Cerebellar nuclear complex (tissue), 1 donor: ENCODE measurements at regions not wholly inside any gene's neighbourhood (a gene's known extent, or its start where the extent isn't known, plus 50 kb on each side); places are given as distances from the start of the nearest gene placed in this dataset.

Experiments used
- DNase-seq, 2 experiments: peaks; one replicate each; lab custom pipeline; 2025; lab: John Stamatoyannopoulos, UW

DNA sequence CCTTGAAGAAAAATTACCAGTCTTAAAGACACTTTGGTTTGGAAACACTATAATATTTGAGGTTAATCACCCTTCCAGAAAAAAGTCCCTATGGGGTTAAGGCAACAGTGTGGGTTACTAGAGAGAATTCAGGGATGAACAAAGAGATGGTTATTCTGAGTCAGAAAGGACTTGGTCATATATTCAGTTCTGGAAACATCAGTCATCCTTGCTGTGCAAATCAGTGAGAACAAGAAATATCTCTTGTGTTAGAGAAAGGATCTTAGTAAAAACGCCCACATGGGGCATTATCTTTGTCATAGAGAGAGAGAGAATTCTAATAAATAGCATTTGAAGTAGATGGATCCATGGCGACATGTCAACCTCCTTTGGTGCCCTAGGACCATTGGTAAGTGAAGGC is 59.4 kb upstream of the E2F7 start:
- DNase-seq = no peak

DNA sequence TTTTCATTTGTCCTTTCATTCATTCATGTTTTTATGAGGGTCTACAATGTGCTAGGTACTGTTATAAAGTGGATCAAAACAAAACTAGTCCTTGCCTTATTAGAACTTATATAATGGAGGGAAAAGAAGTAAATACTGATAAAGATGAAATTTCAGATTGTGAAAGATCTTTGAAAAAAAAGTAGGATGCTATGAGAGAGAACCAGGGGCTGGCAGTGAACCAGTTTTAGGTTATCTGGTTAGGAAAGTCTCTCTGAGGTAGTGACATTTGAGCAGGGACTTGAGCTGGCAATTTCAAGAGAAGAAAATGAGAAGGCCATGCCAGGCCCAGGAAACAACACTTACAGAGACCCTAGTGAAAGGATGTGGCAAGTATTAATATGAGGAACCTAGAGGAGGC is 57.3 kb upstream of the E2F7 start:
- no peak for DNase-seq

DNA sequence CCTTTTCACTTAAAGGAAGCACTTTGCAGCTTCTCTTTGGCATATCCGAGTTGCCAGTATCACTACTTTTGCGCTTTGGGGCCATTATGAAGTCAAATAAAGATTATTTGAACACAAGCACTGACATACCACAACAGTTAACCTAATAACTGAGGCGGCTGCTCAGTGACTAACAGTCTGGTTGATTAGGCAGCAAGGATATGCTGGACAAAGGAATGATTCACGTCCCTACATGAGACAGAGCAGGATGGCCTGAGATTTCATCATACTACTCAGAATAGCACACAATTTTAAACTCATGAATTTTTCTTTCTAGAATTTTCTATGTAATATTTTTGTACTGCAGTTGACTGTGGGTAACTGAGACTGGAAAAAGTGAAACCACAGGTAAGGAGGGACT is 56.9 kb upstream of the E2F7 start:
- DNase-seq = no peak

DNA sequence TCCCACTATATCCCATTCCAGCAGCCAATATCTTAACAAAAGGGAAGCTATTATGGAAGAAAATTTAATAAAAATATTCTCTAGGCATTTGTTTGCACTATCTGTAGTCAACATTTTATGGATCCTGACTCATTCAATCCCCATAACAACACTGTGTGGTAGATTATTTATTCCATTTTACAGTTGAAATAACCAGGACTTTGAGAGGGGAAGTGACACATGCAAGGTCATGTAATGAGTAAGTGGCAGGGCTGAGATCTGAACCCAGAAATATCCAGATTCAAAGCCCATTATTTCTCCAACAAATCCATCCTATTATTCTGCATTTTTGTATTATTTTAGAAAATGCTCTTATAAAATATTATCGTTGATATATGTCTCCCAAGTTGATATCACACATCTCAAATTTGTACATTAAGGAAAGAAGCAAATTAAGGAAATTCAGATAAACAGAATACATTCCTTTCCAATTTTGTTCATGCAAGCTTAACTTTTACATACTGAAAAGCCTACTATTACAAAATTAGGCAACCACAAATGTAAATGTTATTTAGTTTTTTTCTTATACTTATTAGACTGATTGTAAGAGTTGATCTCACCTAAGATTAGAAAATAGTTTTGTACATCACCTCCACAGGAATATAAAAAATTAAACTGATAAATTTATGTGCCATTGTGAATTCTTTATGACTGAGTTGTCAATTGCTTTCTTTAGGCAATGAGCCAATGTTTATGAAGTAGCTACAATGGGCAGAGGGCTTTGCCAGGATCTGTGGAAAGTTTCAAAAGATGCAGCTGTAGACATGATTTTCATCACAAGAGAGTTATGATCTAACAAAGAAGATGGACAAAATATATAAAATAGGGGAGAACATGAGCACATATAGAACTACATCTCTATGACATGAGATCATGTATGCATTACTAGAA is 55.1 kb upstream of the E2F7 start:
- DNase-seq = no peak

DNA sequence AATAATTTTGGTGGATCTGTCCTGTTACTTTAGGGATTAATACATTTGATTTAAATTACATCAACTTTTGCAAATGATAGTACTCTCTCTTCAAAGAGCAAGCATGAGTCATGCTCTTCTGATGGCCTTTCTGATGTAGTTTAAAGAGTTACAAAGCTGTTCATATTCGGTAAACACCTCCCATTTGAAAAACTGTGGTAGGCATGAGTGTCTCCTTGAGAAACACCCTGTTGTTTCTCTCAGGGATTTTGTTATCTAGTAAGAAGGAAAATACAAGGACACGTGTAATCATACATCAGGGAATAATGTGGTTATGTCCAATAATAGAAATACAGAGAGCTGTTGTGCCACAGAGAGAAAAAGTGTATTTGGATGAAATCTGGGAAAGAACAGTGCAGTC is 53.3 kb upstream of the E2F7 start:
- DNase-seq = no peak

DNA sequence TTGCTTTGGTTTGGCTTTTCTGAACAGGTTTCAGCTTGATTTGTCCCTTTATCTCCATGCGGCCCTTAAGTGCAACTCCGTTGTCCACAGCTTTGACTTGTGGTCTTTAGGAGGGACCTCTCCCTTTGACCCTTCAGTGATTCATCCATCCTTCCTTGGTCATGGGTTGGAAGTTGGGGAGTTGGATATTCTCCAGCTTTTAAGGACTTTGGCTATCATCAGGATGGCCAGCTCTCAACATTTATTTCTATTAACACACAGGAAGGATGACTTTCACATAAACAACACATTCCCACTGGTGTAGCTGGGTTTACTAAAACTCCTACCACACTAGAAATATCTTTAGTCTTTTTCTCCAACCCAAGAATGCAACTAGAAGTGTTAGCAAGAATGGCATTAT is 50.9 kb upstream of the E2F7 start:
- no peak for DNase-seq

DNA sequence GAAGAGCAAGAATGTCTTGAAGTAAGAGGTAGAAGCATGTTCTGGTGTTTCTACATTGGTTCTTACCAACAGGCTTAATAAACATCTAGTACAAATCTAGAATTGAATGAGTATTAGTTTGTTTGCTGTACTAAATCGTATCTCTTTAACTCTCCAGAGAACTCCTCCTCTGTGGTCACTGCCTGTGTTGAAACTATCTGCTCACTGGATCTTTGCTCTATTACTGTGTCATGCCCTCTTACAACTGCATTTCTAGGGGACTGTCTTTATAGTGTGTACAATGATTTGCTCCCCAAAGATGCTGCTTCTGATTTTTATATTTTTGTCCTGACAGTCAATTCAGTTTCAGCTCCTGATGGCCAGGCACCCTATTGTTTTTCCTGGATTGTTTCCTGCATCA is 50.1 kb upstream of the E2F7 start:
- DNase-seq = no peak
